Endothelial cell (in vitro differentiated cells): ENCODE measurements at regions not wholly inside any gene's neighbourhood (a gene's known extent, or its start where the extent isn't known, plus 50 kb on each side); places are given as distances from the start of the nearest gene placed in this dataset.

Experiments
- DNase-seq: peaks from one replicate; pipeline ENCODE4 v3.0.0; 2021; ENCODE audit warnings: low spot score
- H3K27ac Mint-ChIP-seq: one replicate; pipeline ENCODE4 v1.8.0; 2021; ENCODE audit warnings: mixed read lengths, inconsistent platforms; ENCODE audit not compliant: unreplicated experiment
- H3K27me3 Mint-ChIP-seq: one replicate; pipeline ENCODE4 v1.8.0; 2021; ENCODE audit warnings: mild to moderate bottlenecking, moderate library complexity, mixed read lengths, inconsistent platforms; ENCODE audit not compliant: unreplicated experiment
- H3K36me3 Mint-ChIP-seq: one replicate; pipeline ENCODE4 v1.8.0; 2021; ENCODE audit warnings: mild to moderate bottlenecking, low read depth, mixed read lengths, inconsistent platforms; ENCODE audit not compliant: unreplicated experiment
- H3K4me1 Mint-ChIP-seq: one replicate; pipeline ENCODE4 v1.8.0; 2021; ENCODE audit warnings: mild to moderate bottlenecking, mixed read lengths, inconsistent platforms; ENCODE audit not compliant: unreplicated experiment
- H3K4me3 Mint-ChIP-seq: one replicate; pipeline ENCODE4 v1.8.0; 2021; ENCODE audit warnings: mild to moderate bottlenecking, mixed read lengths, inconsistent platforms; ENCODE audit not compliant: unreplicated experiment
- H3K9me3 Mint-ChIP-seq: one replicate; pipeline ENCODE4 v1.8.0; 2021; ENCODE audit warnings: mixed read lengths, inconsistent platforms; ENCODE audit not compliant: unreplicated experiment
- TF ChIP-seq, protein P1 (sequence below): fragments of 200-600 bp; sonication (generic); IDR thresholded peaks from one replicate; pipeline ENCODE4 v1.5.0; 2021; ENCODE audit warnings: antibody characterized with exemption; ENCODE audit not compliant: unreplicated experiment

DNA sequence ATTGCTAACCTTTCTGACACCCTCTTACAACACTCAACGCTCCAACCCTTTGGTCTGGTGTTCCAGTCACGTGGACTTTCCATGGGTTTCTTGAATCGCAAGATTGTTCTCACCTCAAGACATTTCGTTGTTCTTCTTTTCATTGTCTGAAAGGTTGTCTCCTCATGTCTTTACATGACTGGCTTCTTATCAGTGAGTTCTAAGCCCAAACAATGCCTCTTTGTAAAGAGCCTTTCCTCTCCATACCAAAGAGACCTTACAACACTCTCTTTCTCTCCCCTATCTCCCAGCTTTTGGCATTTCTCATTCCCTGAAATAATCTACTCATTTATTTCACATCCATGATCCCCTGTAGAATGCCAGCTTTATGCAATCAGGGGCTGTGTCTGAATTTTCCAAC, 1144.8 kb downstream of the AACS start:
- Mint-ChIP-seq H3K36me3 (no peaks in the 10 kb centered on the region), H3K27me3 (no peaks in the 10 kb centered on the region), H3K9me3 (peaks cover 24% of the 10 kb centered on the region), H3K4me3 (no peak overlapping the region), H3K27ac (no peak overlapping the region), H3K4me1 (no peaks in the 10 kb centered on the region)
- TF ChIP-seq, protein P1, sequence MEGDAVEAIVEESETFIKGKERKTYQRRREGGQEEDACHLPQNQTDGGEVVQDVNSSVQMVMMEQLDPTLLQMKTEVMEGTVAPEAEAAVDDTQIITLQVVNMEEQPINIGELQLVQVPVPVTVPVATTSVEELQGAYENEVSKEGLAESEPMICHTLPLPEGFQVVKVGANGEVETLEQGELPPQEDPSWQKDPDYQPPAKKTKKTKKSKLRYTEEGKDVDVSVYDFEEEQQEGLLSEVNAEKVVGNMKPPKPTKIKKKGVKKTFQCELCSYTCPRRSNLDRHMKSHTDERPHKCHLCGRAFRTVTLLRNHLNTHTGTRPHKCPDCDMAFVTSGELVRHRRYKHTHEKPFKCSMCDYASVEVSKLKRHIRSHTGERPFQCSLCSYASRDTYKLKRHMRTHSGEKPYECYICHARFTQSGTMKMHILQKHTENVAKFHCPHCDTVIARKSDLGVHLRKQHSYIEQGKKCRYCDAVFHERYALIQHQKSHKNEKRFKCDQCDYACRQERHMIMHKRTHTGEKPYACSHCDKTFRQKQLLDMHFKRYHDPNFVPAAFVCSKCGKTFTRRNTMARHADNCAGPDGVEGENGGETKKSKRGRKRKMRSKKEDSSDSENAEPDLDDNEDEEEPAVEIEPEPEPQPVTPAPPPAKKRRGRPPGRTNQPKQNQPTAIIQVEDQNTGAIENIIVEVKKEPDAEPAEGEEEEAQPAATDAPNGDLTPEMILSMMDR = no peak
- no peak for DNase-seq

DNA sequence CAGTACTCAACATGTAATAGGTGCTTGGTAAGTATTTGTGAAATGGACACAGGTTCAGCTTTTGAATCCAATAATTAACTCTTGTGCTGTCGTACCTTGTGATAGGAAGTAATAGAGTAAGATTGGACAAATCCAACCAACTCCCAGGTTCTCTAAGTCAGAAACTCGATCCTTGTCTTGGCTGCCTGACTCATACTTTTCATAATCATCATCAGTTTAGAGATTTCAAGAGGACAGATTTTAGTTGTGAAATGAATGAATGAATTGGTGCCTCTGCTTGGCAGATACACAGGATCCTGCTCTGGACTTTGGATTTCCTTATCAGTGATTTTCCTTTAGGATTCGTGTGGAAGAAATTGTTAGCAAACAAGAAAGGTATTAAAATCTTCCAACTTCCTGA, 1145.2 kb downstream of the AACS start:
- TF ChIP-seq, protein P1 = no peak

DNA sequence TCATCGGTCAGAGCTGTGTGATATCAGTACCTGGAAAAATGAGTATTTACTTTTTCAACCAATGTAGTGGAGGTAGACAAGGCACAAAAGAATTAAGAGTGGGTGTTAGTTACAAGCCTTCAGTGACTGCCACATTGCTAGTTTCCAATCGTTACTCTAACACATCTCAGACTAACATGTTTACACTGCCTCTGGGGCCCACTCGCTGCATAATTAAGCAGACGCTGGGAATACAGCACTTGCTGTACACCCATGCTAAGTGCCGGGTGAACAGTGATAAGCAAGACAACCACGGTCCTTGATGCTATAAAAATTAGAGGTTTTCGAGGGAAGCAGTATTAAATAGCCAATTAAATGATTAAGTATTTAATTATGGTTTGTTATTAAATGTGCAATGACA, 1147.6 kb downstream of the AACS start:
- no peak for DNase-seq
- Mint-ChIP-seq H3K9me3 (peaks cover 26% of the 10 kb centered on the region), H3K27me3 (peaks cover 1% of the 10 kb centered on the region), H3K27ac (no peak overlapping the region), H3K4me3 (no peak overlapping the region), H3K36me3 (no peaks in the 10 kb centered on the region), H3K4me1 (no peaks in the 10 kb centered on the region)
- TF ChIP-seq, protein P1 = no peak

More for the DNA sequence above, 1145.2 kb downstream of the AACS start:
- no peaks in the 10 kb centered on the region for H3K36me3 Mint-ChIP-seq
- no peak for DNase-seq
- peaks cover 23% of the 10 kb centered on the region for H3K9me3 Mint-ChIP-seq
- H3K27ac Mint-ChIP-seq = no peak overlapping the region
- H3K4me1 Mint-ChIP-seq = no peaks in the 10 kb centered on the region
- no peak overlapping the region for H3K4me3 Mint-ChIP-seq
- peaks cover 1% of the 10 kb centered on the region for H3K27me3 Mint-ChIP-seq

DNA sequence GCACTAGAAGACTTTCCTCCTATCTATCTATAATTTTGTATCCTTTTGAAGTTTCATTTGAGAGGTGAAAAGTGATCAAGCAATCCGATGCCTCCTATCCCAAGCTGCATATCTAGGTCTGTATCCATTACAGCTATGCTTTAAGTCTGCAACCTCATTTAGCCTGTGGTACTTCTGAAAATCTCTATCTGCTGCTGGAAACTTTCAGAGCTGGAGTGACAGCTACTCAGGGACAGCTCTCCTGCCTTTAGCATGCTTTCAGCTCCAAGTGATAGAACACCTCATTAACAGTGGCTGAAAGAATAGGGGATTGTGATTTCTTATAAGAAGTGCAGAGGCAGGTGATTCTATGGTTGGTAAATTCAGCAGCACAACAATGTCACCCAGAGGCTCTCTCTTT, 1153.5 kb downstream of the AACS start:
- no peak overlapping the region for H3K4me3 Mint-ChIP-seq
- no peak overlapping the region for H3K27ac Mint-ChIP-seq

DNA sequence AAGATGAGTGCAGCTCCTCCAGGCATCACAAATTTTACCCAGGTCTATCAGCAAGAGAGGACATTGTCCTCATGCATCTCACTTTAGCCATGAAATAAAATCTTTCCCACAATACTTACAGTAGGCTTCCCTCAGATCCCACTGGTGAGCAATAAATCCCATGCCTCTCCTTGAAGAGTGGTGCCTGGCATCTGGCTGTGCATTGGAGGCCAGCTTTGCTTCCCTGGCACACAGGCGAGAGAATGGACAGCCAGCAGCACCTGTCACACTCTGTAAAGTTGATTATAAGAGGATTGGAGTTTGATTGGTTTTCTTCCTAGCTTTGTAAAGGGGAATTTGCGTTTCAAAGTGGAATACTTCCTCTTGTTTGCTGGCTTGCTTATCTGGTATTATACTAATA, 1153.9 kb downstream of the AACS start:
- no peaks in the 10 kb centered on the region for H3K36me3 Mint-ChIP-seq
- peaks cover 25% of the 10 kb centered on the region for H3K9me3 Mint-ChIP-seq
- TF ChIP-seq, protein P1 = no peak

More for the DNA sequence above, 1153.5 kb downstream of the AACS start:
- no peak for DNase-seq
- H3K36me3 Mint-ChIP-seq = no peaks in the 10 kb centered on the region
- peaks cover 1% of the 10 kb centered on the region for H3K27me3 Mint-ChIP-seq
- TF ChIP-seq, protein P1 = no peak
- H3K9me3 Mint-ChIP-seq = peaks cover 25% of the 10 kb centered on the region
- no peaks in the 10 kb centered on the region for H3K4me1 Mint-ChIP-seq

More for the DNA sequence above, 1153.9 kb downstream of the AACS start:
- no peak overlapping the region for H3K27ac Mint-ChIP-seq
- peaks cover 2% of the 10 kb centered on the region for H3K27me3 Mint-ChIP-seq
- DNase-seq = no peak
- no peak overlapping the region for H3K4me3 Mint-ChIP-seq
- no peaks in the 10 kb centered on the region for H3K4me1 Mint-ChIP-seq
